GM18519 (cell line): ENCODE measurements at regions not wholly inside any gene's neighbourhood (a gene's known extent, or its start where the extent isn't known, plus 50 kb on each side); places are given as distances from the start of the nearest gene placed in this dataset.

Experiments used
- ATAC-seq: cut with Tn5 transposase; IDR thresholded peaks from one replicate; pipeline ENCODE4 v1.9.1; 2021; ENCODE audit warnings: mild to moderate bottlenecking, moderate library complexity; ENCODE audit not compliant: unreplicated experiment, low FRiP score

DNA sequence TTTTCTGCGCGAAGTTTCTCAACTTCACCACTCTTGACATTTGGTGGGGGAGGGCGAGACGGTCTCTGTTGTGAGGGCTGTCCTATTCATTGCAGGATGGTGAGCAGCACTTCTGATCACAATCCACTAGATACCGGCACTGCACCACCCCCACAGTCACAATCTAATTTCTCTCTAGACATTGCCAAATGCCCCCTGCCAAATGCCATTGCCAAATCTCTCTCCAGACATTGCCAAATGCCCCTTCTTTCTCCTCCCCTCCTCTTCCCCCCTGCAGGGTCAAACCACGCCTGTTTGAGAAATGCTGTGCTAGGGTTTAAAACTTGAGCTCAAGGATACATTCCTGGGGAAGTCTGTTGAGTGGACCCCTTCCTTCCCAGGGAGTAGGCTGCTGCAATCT is 603.5 kb upstream of the CDH4 start:
- no peak for ATAC-seq

DNA sequence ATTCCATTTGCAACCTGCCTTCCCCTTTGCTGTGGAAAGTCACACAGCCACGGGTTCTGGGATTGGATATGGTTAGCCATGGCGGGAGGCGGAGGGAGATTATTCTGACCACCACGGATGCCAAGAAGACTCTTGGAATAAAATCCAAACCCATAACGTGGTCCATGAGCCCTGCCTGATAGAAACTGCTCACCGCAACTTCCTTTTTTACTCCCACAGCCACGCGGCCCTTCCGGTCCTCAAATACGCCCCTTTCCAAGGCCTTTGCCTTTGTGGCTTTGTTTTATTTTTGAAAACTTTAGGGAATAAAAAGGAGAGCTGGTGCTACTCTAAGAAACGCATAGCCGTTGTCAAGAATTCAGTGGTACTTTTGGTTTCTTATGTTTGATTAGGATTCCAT is 602.5 kb upstream of the CDH4 start:
- no peak for ATAC-seq

DNA sequence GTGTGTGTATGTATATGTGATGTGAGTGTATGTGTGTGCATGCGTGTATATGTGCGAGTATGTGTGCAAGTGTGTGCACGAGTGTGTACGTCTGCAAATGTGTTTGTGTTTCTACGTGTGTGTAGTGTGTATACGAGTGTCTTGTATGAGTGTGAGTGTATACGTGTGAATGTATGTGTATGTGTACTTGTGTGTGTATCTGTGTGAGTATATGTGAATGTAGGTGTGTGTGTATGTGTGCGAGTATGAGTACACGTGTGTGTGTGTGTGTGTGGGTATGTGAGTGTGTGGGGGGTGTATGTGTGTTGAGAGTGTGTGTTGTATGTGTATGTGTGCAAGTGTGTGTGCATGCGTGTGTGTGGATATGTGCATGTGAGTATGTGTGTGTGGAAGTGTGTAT is 602.0 kb upstream of the CDH4 start:
- no peak for ATAC-seq

DNA sequence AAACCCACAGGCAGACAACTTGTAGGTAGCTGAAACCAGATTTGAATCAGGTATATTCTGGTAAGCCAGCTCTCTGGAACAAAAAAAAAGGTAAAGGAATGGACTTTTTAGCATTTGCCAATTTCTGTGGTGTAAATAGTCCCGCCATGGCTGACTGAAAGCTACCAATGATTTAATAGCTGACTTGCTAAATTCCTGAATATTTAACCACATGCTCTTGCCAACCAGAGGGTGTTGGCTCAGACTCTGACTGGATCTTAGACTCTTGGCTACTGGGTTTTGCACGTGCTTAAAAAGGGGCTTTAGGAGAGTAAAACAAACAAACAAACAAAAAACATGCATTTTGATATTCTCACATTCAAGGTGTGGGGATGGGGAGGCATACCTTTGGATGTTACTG is 600.0 kb upstream of the CDH4 start:
- no peak for ATAC-seq

DNA sequence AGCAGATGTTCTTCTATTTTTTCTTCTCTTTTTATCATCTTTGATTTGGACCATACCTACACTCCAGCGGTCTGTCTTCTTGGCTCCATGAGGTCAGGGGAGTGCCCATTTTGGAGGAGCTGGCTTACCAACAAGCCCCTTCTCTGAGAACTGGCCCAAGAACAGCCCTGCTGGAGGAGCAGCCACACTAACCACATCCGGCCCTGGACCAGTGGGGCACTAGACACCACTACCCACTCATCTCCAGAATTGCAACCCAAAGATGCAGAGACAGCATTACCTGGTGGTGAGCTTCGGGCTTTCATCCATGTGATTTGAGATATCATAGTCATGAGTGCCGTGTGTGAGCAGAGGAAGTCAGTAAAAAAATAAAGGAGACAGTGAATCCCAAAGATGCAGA is 599.4 kb upstream of the CDH4 start:
- ATAC-seq = no peak

DNA sequence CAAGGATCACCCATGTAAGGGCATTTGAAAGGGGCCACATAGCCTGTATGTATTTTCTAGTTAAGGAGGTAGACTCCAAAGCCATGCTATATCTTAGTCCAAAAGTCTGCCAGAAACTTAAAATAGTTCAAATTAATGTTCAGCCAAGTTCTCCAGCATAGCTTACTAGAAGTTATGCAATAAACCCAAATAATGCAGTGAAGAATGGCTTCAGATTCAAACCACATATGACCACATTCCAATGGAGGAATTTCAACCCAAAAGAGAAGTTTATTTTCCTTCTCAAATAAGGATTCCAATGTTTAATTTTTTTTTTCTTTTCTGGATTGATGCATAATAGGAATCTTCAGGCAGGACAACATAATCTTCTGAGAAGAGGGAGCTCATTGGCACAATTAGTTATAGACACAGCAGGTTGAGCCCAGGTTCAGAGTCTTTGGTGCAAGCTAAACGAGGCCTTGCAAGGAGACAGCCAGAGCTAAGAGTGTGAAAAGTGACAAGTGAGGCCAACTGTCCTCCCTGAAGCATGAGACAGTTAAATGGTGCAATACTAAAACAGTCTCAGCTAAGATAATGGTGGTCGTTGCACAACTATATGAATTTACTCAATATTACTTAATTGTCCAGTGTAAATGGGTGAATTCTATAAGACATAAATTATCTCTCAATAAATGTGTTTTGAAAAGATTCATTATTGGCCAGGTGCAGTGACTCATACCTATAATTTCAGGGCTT is 598.8 kb upstream of the CDH4 start:
- no peak for ATAC-seq

DNA sequence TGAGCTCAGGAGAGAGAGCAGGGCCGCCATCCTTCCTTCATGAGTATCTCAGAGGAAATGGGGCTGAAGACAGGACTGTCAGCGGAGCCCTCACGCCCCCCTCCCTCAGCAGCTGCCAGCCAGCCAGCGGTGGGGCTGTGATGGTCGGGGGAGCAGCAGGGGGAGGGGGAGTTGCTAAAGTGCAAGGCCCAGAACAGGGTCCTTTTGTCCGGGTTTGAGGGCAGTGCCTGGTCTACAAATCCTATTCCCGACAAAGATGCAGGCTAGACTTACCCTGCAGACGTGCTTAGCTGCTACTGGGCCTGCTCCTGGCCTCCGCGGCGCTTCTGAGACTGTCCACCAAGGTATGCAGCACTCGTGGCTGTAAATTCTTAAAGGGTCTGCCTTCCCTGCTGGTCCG is 593.4 kb upstream of the CDH4 start:
- no peak for ATAC-seq

DNA sequence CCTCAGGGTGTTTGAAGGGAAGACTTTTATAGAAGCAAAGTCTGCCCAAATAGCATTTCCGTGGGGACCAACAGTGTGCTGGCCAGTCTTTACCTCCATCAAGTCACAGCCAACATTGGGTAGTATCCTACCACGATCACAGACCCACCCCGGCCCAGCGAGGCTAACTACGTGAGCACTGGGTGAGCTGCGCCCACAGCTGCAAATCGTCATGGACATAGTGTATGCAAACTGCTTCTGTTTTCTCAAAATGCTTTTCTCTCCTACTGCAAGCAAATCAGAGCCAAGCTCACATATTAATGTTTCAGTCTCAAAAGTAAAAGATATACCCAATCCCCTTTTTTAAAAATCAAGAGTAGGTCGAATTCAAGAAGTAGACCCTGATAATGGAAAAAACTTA is 592.8 kb upstream of the CDH4 start:
- ATAC-seq = no peak

DNA sequence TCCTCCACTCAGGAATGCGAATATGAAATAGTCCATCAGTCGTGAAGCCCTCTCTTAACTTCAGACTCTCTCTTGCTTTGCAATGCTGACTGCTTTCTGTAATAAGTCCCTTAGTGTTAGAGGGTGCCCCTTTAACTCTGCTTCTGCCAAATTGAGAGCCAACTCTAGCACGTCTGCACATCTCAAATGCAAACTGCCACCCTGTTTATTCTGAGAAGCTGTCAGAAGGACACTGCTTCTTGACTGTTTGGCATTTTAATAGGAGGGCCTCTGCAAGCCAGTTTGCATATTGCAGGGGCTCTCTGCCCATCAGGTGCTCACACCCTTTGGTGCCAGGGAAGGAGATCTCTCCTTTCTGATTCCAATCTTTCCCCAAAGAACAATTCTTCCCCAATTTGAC is 589.8 kb upstream of the CDH4 start:
- no peak for ATAC-seq

DNA sequence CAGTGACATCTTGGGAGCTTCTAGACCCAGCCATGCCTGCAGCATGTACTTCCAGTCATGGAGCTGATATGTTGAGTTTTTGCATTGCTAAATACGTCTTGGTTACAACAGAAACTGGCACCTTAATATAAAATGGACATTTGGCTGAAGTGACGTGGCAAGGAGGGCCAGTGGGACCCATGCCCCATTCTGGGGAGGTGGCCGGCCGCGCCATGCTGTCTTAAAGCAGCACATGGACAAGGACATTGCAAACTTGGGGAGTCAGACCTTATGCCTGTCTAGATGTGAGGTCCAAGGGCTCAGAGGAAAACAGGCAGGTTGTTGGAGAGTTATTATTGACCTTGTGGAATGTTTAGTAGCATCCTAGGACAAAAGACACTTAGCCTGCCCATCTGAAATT is 588.0 kb upstream of the CDH4 start:
- no peak for ATAC-seq

DNA sequence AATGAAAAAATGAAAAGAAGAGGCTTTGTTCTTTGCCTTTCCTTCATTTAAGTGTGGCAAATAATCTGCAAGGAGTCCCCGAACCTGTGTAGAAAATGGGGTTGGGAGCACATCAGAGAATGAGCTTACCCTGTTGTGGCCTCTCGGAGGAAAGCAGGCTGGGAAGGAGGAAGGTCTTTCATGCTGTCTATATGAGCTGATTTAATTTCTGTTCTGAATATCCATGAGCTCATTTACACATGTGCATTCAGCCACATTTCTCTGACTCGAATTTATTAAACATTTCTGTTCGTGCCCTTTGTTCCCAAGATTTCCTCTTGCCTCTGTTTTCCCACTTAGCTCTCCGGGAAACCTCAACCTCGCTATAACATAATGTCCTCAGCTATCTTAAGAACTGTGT is 584.4 kb upstream of the CDH4 start:
- no peak for ATAC-seq

DNA sequence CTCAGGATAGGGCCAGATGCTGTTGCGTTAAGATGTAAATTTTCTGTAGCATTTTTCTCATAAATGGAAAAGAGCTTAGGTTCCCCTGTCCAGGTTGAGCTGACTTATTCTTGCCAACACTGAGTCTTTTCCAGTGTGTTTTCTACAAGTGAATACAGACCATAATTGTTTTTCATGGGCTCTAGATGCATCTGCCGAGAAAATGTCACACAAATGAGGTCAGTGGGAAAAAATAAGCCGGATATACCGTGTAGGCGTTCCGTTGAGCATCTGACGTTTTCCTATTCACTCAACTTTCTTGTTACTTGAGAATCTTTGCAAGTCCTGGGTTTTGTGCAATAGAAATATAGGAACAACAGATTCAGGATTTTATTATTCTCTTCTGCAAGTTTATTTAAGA is 582.9 kb upstream of the CDH4 start:
- no peak for ATAC-seq

DNA sequence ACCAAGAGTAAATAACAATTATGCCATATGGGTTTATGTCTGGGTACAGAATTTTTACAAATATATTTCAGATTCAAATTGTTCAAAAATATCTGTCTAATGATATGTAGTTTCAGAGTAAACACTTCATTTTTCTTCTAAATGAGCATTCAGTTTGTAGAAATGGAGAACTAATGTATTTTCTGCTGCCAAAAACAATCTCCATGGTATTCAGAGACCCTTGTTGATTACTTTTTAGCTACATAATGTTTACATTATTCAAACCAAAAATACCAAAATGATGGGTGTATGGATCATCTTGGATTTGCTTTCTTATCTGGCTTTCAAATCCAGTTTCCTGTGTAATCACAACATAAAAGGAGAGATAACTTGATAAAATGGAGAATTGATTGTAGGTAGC is 576.0 kb upstream of the CDH4 start:
- ATAC-seq = no peak

DNA sequence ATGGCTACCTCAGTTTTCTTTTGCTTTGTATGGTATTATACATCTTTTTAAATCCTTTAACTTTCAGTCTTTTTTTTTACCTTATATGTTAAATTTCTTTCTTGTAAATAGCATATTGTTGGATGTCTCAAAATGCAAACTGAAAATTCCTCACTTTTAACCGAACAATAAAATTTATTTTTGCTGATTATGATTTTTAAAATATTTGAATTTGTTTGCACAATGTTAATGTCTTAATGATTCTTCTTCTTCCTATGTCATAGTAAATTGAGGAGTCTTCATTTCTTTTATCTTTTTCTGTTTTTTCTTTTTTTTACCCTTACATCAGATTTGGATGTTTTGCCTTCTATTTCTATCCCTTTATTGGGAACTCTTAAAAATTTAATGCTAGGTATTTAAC is 574.2 kb upstream of the CDH4 start:
- no peak for ATAC-seq

DNA sequence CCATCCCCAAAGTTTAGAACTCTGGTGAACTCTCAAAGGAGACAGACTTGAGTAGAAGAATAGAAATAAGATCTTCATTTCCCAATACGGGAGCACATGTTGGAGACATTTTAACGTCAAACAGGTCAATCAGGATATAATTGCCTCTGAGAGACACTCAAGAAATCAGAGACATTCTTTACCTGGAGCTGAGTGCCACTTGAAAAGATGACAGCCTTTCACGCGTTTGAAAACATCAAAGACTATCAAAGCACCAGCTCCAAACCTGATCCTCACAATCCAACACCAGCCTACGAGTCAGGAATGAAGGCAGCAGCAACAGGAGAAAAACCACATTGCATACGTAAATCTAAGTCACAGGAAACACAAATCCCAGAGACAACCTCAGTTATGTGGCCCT is 571.5 kb upstream of the CDH4 start:
- no peak for ATAC-seq

DNA sequence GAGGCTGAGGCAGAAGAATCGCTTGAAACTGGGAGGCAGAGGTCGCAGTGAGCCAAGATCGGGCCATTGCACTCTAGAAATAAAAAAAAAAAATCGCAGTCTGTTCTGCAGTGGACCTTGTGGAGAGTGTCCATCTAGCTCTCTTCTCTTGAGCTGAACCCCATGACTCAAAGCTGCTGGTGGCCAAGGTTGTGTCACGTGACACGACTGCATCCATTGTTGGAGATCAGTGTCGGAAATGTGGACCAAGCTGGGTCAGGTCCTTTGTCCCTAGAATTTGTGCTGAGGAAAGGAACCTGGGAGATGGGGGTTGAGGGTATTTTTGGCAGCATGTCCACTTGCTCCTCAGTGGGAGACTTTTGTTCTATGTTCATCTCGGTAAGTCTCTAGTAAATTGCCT is 564.8 kb upstream of the CDH4 start:
- no peak for ATAC-seq

DNA sequence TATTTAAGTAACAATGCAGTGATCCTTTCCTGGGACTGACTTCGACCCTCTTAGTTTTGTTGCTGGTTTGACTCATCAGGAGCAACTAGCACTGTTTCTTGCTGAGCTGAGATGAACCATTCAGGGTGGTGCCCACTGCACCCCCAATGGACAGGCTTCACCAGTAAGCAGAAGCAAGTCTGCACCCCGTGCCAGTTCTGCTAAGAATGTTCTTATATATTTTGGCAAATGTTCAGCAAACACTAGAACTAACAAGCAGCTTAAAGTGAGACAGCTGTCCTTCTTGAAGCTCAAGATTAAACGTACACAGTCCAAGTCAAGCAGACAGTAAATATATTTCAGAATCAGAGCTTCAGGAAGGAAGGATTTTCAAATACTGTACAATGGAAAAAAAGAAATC is 561.3 kb upstream of the CDH4 start:
- no peak for ATAC-seq

DNA sequence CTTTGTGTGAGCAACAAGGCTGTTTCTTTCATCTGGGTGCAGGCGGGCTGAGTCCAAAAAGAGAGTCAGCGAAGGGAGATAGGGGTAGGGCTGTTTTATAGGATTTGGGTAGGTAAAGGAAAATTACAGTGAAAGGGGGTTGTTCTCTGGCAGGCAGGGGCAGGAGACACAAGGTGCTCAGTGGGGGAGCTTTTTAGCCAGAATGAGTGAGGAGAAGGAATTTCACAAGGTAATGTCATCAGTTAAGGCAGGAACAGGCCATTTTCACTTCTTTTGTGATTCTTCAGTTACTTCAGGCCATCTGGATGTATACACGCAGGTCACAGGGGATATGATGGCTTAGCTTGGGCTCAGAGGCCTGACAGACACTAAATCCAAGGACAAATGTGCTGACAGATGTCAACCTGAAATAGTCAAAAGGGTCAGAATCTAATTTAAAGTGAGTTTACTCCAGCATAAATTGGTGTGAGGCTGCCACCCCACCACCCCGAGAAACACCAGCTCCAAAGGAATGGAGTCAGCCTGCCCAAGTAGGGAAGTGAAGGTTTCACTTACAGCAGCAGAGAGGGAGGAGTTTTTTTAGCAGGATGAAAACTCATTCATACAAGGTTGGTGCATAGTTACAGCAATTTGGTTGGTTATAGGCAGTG is 560.0 kb upstream of the CDH4 start:
- ATAC-seq = no peak

DNA sequence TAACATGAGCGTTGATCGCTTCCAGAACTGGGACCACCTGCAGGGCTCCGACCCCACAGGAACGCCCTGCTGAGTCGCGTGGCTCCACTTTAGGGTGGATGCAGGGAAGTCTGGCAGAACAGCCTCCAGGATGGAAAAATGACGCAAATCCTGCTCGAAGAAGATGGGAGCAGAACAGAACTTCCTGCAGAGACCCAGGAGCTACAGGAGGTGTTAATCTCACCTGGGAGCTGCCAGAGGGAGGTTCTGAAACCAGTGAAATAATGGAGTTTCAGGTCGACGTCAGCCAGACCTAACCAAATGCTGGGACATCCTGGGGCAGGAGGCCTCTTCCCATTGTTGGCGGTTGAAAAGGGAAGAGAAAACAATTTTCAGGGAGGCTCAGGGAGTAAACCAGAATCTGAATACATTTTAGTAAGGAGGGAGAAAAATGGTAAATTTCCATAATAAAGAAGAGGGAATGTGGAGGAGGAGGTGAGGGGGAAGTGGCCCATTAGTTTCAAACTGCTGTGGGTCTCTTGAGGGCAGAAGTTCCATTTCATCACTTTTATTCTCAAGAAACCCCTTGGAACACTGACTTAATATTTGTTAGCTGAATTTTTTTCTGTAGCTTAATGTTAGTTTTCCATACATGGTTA is 558.4 kb upstream of the CDH4 start:
- ATAC-seq = no peak

DNA sequence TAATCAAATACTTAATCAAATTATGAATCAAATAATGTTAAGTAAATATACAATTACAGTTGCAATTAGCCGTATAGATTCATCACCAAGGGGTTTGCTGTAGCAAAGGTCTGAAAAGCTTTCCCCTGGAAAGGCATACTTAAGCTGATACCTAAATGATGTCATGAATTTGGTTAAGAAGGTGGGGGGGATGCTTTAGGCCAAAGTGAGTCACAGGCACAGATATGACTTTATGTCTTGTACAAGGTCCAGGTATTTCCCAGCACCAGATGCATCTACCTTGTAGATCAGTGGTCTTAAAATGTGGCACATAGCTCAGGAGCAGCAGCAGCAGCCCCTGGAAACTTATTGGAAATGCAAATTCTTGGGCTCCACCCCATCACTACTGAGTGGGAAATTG is 557.3 kb upstream of the CDH4 start:
- no peak for ATAC-seq

DNA sequence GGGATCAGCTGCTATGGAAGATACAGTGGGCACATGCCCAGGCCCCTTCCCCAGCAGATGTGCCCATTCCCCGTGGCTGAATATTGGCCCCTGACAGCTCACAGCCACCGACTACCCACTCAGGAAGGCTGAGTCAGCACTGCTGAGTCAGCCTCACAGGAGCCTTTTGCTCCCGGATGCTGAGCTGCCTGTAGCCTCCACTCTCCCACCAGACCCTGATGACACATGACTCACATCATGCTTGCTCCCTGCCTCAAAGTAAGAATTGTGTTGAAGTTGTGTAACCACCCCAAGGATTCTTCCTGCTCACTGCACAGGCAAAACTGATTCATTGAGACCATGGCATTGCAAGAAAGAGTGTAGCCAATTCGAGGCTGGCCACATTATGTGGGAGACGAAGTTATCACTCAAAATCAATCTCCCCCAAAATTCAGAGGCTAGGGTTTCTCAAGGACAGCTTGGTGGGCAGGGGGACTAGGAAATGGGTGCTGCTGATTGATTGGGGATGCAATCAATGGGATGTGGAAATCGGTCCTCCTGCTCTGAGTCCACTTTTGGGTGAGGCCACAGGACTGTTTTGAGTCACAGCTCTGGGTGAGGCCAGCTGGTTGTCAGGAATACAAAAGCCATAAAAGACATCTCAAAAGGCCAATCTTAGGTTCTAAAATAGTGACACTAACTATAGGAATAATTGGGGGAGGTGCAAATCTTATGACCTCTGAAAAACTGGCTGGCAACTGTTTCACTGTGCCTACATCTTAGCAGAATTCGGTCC is 556.6 kb upstream of the CDH4 start:
- ATAC-seq = no peak
